ENCODE measurements at regions not wholly inside any gene's neighbourhood (a gene's known extent, or its start where the extent isn't known, plus 50 kb on each side); places are given as distances from the start of the nearest gene placed in this dataset.
A peak's percentile ranks its signal among the peaks of the same experiment; 100 is the strongest.

DNA sequence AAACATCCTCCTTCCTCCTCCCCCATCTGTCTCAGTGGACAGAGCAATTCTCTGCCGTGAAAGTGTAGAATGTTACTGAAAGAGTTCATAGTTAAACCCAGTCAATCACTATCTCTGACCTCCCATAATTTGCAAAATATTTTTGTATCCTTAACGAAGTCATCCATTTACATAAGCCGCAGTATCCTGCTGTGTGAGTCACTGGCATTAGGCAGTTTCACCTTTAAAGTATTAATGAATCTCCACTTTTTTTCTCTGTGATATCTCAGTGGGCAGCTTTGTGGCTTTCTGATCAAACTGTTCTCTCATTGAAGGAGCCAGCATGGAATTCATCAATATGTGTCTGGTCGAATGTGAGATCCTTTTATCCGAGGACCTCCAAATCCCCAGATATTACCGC lies 678.6 kb upstream of the TENM3 start:
- peak; percentile 10 for DNase-seq (ENCODE audit: low spot score)

DNA sequence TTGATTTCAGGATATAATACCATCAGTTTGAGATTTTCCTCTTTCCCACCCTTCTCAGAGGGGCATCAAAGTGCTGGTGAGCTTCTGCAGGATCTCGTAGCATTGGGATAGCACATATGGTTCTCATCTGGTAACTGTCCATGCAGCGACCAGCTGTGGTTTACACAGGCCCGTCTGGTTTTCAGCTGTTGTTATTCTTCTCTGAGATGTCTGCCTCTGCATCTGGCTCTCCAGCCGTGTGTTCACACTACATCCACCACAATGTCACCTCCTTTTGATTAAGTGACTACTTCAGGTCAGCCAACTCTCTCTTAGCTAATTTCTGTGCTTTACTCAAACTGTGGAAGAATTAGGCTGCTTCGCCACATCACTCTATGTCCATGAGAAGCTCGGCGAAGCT lies 676.7 kb upstream of the TENM3 start:
- DNase-seq (ENCODE audit: low spot score), result no peak

DNA sequence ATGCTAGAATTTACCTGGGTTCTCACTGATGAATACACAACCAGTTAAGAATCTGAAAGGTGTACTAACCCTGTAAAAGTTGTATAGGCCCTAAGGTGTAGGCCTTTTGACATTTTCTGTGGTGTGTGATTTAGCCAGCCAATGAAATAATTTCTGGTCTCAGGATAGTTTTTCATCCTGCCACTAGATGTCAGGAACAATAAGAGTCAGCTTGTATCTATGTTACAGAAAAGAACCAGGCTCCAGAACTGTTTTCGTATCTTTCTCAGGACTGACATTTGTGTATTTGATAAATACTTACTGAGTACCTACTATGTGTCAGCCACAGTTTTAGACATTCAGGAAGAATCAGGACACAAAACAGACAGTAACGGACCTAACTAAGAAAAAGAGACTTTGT lies 673.6 kb upstream of the TENM3 start:
- peak; percentile 70 for DNase-seq (ENCODE audit: low spot score)

DNA sequence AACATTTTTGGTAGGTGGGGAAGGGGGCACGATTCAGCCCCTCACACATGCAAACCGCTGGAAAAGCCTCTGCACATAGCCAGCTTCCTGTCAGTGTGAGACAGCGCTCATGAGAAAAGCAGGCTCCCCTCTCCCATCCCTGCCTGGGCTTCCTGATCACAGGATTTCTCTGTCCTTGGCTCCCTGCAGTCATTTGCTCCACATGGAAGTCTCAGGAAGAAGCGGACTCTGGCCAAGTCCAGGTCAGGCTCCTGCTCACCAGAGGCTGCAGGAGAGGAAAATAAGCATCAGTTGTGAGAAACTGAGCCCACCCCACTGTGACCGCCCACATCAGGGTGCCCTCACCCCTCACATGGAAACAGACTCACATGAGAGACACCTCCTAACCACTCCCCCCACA lies 664.3 kb upstream of the TENM3 start:
- no peak for DNase-seq (ENCODE audit: low spot score)

DNA sequence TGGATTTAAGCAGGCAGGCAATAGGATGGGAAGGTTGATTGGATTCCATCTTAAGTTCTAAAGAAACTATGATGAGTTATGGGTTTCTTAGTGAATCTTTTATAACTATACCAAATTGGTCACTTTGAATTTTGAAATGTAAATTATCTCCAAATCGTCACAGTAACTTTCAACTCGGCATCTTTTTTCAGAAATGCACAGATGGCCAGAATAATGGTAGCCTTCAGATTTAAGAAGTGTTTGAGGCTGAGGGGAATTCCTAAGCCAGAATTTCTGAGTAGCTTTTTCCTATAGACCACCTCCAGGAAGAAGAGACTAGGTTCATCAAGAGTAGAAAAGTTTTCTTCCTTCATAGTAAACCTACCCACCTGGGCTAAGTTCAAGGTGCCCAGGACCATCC lies 663.7 kb upstream of the TENM3 start:
- no peak for DNase-seq (ENCODE audit: low spot score)

DNA sequence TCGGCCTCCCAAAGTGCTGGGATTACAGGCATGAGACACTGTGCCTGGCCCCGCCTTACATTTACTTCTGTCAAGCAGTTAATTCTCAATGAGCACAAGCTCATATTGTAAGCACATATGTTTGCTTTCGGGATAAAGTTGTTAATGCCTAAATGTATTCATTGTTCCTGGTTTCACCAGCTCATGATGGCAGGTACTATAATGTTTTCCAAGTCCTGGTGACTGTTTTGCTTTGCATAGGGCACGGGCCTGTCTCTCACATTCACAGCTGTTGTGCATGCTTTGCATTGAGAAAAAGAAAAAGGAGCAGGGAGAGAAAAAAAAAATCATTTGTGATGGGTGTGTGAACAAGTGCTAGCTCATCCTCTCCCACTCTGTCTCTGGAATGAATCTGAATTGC lies 661.2 kb upstream of the TENM3 start:
- no peak for DNase-seq (ENCODE audit: low spot score)

DNA sequence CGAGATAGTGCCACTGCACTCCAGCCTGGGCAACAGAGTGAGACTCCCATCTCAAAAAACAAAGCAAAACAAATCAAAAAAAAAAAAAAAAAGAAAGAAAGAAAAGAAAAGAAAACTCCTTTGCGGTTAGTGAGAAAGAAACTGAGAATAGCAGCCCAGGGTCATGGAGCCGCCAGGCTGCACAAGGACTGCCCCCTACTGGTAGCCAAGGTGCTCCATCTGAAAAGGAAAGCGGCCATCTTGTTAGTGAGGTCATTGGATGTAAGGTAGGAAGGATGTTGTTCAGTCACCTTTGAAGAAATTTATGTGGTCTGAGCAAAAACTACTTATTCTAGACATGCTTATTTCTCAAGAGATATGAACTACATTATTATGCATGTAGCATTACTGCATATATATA lies 660.6 kb upstream of the TENM3 start:
- DNase-seq (ENCODE audit: low spot score), result no peak

DNA sequence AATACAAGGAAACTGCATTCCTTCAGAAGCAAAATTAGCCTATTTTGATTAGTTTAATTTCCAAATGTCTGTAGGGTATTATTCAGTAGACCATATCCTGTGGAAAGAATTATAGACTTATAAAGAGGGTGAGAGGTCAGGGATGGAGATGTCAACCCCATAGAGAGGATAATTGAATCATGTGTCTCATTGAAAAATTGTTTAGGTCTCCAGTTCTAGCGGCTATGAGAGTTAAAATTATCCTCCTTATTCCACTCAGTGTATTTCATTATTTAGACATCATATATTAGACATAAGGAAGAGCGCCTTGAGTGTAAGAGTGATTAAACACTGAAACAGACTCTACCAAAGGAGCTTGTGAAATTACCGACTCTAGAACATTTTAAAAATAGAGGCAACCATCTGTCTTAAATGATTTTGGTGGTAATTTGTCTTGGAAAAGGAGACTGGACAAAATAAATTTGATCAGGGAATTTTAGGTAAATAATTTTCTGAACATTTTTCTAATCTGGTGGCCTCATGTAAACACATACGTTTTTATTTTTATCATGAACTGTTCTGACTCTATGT lies 654.4 kb upstream of the TENM3 start:
- DNase-seq (ENCODE audit: low spot score), result no peak

DNA sequence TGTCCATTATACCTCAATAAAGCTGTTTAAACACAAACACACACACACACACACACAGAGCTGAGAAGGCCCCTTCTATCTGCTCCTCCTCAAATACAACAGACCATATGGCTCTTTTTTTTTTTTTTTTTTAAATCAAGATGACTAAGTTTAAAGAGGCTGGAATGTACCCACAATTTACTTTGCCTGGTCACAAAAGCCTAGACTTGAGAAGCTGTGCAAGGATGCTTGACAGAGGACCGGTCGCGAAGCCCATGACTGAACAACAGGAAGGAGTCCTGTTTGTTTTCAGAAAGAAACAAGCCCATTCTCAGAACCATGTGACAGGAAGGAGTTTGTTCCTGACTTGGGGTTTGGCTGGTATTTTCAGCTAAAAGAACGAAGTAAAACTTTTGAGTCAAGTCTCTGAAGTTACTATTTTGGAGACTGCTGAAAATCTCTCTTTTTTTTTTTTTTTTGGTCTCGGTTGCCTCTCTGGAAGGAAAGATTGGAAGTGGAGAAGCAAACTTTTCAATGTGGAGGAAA lies 650.9 kb upstream of the TENM3 start:
- no peak for DNase-seq (ENCODE audit: low spot score)

DNA sequence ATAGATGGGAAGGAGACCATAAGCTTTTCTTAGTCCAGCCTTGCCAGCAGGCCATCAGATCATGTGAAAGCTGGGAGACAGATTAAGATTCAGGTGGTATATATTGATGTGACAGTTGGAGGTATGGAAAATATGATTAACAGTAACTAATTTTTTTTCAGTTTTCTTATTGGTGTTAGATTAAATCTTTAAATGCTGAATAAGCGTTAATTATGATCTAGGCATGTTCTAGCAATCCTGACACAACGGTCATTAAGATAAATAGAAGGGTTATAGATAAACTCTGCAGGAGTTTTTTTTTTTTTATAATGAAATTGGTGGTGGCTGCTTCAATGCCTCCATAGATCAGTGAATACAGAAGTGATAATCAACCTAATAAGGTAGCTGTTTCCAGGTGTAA lies 649.5 kb upstream of the TENM3 start:
- DNase-seq (ENCODE audit: low spot score), result no peak

DNA sequence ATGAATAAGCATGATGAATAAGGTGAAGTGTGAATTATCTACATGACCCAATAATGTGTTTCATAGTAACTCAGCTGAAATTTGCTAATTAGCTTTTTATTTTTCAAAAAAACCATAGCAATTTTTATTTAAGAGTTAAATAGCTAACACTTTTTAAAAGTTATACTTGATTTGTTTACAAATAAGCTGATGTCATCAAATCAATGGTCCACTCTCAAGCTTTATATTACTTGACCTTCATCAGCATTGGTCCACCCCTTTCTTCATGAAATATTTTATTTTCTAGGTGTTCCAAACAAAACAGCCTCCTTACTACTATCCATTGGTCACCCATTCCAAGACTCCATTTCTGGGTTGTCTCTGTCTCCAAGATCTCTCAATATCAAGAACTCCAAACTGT lies 649.0 kb upstream of the TENM3 start:
- DNase-seq (ENCODE audit: low spot score), result no peak

DNA sequence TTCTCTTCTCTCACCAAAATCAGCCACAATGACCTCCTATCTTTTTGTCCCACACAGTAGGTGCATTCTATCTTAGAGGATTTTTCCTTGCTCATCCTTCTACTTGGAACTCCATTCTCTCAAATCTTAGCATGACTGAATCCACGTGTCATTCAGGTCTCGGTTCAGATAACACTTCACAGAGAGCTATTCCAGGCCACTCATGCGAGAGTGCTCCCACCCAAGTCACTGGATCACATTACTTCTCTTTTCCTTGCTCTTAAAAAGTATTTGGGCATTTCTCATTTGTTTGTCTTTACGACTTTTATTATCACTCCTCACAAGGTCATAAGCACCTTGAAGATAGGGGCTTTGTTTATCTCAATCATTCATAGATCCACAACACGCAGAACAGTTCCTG lies 647.5 kb upstream of the TENM3 start:
- no peak for DNase-seq (ENCODE audit: low spot score)

DNA sequence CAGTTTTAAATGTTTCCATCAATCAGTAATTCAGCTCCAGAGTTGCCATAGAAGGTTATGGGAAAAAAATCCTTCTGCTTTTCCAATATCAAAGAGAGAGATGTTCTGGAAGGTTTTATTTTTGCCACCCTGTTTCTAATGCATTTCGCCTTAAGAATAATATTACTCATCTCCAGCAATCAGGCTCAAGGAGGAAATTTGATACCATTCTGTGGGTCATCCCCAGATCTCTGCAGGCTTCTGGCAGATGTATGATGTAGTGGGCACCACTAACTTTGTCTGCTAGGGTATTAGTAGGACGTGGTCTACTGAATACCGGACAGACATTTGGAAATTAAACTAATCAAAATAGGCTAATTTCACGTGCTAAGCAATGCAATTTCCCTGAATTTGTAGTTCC lies 645.4 kb upstream of the TENM3 start:
- no peak for DNase-seq (ENCODE audit: low spot score)

DNA sequence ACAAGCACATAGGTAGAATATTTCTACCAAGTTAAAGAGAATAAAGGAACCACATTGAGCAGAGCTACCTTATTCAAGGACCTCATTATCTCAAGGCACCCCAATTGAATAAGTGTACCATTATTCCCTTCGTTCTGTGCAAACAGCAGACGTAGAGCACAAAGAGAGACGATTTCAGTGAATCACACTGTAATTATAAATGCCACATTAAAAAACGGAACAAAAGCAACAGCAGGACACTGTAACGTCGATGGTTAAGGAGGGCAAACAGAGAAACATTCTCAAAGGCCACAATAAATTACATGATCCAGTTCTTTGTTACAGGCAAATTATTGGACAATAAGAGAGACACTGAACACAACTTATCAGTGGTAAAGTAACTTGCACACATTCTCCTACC lies 644.1 kb upstream of the TENM3 start:
- no peak for DNase-seq (ENCODE audit: low spot score)

DNA sequence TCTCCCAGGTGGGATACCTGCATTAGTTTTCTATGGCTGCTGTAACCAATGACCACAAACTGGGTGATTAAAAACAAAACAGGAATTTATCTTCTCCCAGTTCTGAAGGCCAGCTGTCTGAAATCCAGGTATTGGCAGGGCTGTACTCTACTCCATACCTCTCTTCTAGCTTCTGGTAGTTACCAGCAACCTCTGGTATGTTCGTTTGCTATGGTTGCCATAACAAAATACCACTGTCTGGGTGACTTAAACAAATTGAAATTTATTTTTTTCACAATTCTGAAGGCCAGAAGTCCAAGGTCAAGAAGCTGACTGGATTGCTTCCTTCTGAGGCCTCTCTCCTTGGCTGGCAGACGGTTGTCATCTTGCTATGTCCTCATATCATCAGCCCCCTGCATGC lies 642.1 kb upstream of the TENM3 start:
- DNase-seq (ENCODE audit: low spot score), result no peak

DNA sequence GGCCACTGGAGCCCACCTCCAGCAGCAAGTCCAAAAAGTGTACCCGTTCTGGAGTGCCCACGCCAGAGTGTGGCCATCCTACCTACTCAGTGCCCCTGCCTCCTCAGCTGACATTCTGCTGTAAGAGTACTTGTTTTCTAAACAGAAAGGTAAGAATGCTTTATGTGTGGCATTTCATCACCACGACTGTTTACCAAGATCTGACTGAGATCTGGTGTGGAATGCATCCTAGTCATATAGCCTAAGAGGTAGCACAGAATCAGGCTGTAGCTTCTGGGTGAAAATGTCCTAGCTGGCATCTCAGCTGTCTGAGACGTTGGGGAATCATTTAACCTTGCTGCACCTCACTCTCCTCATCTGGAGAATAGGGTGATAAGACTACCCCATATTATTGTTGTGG lies 638.7 kb upstream of the TENM3 start:
- DNase-seq (ENCODE audit: low spot score), result no peak

DNA sequence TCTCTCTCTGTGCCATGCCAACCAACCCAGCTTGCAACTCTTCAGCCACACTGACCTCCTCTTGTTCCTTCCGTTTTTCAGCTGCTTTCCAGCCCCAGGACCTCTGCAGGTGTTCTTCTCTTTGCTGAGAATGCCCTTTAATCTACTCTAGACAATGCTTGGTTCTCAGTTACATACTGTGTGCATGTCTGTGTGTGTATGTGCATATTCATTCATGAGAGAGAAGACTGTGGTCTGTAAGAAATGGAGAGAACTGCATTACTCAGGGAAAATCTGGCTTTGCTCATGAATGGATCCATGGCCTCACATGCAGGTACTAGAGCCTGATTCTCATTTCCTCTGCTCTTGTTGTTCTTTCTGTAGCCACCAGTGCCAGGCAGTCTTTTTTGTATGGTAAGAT lies 636.9 kb upstream of the TENM3 start:
- DNase-seq (ENCODE audit: low spot score), result no peak

DNA sequence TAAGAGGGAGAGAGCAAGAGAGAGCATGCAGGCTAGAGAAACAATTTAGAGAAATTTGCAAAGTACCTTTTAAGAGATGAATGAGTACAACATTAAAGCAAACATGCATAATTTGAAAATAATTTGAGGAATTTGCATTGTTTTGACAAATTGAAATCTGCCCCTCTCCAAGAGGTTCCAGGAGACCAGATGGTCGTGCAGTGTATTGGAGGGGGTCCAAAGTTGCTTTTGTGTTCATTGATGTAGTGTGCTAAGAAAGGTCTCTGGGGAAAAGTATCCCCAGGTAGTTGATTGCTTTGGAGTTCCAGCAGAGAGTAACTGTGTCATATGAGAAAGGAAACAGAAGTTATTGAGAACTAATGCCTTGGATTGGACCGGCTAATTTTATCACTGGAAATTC lies 635.0 kb upstream of the TENM3 start:
- DNase-seq (ENCODE audit: low spot score), result no peak

DNA sequence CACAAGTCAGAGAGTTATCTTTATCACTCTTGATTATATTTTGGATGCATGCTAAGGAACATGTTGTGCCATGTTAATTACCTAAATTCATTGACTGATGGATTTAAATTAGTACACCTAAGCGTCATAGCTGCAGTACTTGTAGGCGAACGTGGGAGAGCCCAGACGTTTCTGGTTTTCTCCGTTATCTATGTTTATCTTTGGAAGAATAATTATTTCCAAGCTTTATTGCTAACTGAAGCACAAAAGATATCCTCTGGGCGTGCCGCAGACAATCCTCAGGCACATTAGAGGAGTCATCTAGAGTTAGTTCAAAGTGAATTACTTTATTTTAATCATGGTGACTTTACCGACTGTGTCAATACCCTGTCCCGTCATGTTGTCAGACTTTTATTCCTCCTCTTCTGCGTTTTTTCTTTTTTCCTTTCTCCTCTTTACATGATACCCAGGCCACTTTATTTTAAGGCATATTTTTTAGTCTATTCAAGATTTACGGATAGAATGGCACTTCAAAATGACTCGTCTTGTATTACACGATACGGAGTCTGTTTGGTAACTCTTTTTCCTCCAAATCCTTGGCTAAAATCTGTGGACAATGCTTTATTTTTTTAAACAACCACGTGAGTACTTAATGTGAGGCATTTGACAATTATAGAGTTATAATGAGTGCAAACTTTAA lies 632.0 kb upstream of the TENM3 start:
- no peak for DNase-seq (ENCODE audit: low spot score)

DNA sequence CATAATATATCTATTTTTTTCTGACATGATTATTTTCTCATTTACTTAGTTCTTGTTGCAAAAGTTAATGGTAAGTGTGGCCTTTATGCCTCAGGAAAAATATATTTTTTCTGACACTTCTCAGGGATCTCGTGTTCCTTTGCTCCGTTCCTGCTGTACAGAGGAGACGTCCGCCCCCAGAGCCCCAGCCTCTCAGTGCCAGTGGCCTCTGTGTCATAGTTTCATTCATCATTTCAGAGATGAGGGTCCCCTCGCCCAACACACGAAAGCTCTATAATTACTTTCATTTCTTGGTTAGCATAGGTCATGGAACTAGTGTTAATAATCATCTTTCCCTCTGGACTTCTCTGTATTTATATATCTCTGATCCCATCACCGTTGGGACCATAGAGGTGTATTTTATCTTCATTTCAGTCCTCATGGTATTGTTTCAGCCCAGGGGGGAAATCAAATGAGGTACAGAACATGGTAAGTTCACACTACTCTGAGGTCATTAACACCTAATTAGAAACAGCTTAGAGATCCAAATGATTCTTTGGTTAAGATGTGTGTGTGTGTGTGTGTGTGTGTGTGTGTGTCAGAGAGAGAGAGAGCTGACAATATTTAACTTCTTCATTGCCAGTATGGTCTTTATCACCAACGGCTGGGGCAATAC lies 631.1 kb upstream of the TENM3 start:
- DNase-seq (ENCODE audit: low spot score), result no peak

DNA sequence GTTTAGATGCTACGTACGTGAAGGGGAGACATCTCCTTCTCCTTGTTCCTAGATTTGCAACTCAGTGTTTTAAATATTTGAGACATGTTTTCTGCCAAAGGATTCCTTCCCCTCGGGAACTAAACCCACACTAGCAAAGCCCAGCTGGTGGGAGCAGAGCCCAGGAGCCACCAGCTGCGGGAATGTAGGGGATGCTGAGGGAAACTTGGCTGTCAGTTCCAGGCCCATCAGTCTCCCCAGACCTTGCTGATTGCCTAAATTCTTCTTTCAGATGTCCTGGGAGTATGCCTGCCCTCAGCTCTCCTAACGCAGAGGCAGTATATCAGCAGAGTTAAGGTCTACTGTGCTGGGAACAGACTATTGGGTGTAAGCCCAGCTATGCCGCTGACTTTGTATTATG lies 630.0 kb upstream of the TENM3 start:
- no peak for DNase-seq (ENCODE audit: low spot score)

DNA sequence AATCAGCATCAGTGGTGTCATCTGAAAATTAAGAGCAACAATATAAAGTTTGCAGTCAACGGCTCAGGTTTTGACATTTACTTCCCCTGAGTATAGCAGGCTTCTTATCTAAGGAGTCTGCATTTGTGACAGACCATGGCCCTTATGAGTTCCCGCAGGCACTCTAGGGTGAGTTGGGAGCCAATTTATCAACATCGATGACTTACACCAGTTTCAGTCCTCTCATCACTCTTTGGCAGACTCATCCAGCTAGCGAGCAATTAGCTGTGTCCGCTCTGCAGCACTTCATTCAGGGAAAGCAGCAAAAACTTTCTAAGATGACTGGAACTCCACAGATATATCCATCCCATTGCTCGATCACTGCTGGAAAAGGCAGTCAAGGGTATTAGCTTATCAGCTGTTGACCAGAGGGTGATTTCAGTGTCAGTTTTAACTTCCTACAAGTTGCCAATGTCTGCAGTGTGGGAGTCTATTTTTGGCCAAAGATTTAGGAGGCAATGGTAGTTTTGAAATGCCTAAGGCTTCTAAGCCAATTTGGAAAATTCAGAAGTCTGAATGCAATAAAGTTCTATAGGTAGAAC lies 625.1 kb upstream of the TENM3 start:
- no peak for DNase-seq (ENCODE audit: low spot score)

DNA sequence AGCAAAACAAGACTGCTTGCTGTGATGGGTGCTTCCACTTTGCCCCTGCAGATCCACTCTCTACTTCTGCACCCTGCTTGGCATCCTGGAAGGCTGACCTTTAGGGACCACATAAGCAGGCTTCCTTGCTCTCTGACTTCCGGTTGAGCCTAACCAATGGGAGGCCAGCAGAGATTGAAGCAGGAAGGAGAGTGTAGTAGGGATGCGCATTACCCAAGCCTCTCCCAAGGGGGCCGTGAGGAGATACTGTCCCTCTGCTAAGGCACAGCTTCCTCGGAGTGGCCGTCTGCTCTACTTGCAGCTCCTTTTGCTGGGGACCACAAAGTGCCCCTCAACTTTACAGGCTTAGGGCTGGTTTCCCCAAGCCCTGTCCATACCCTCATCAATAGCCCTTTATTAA lies 624.3 kb upstream of the TENM3 start:
- no peak for DNase-seq (ENCODE audit: low spot score)
